Skeletal muscle tissue (tissue), 3 donors: ENCODE measurements at regions not wholly inside any gene's neighbourhood (a gene's known extent, or its start where the extent isn't known, plus 50 kb on each side); places are given as distances from the start of the nearest gene placed in this dataset.

Experiments
- H3K27ac ChIP-seq: one replicate; pipeline ENCODE4 v1.7.0; 2013; ENCODE audit warnings: mild to moderate bottlenecking, low read depth, low read length, inconsistent platforms
- H3K27me3 ChIP-seq, 3 donors: one replicate each; pipeline ENCODE4 v1.7.0; 2013; ENCODE audit warnings: low read length in 3 of 3; ENCODE audit not compliant: control insufficient read depth in 3 of 3, insufficient read depth in 3 of 3
- H3K36me3 ChIP-seq, 3 donors: one replicate each; pipeline ENCODE4 v1.7.0; 2013; ENCODE audit warnings: low read length in 3 of 3; ENCODE audit not compliant: control insufficient read depth in 3 of 3, insufficient read depth in 3 of 3
- H3K4me1 ChIP-seq, 3 donors: one replicate each; pipeline ENCODE4 v1.7.0; 2013; ENCODE audit warnings: low read length in 3 of 3, mild to moderate bottlenecking in 3 of 3; ENCODE audit not compliant: control insufficient read depth in 3 of 3, insufficient read depth in 3 of 3
- H3K4me3 ChIP-seq, 3 donors: one replicate each; pipeline ENCODE4 v1.7.0; 2013; ENCODE audit warnings: low read length in 3 of 3
- H3K9ac ChIP-seq, 3 donors: one replicate each; pipeline ENCODE4 v1.7.0; 2013; ENCODE audit warnings: low read length in 3 of 3, mild to moderate bottlenecking in 3 of 3, moderate library complexity in 2 of 3, low read depth in 1 of 3
- H3K9me3 ChIP-seq, 3 donors: one replicate each; pipeline ENCODE4 v1.7.0; 2013; ENCODE audit warnings: low read length in 3 of 3; ENCODE audit not compliant: control insufficient read depth in 3 of 3
- donor health status: Osteomylitis.

GRCh38 chr10:90418869-90419652 is 438.8 kb downstream of the HTR7 start:
- H3K4me3 ChIP-seq, result no peak overlapping the region
- no peaks in the 10 kb centered on the region for H3K9me3 ChIP-seq
- H3K36me3 ChIP-seq, result no peaks in the 10 kb centered on the region
- no peak overlapping the region for H3K9ac ChIP-seq
- no peaks in the 10 kb centered on the region for H3K4me1 ChIP-seq
- H3K27me3 ChIP-seq, result no peaks in the 10 kb centered on the region
- no peak overlapping the region for H3K27ac ChIP-seq

GRCh38 chr10:90420637-90421318 is 437.1 kb downstream of the HTR7 start:
- Histone ChIP-seq H3K9ac (no peak overlapping the region), H3K4me1 (no peaks in the 10 kb centered on the region), H3K36me3 (no peaks in the 10 kb centered on the region), H3K27ac (no peak overlapping the region), H3K9me3 (no peaks in the 10 kb centered on the region), H3K4me3 (no peak overlapping the region), H3K27me3 (no peaks in the 10 kb centered on the region)

- H3K27ac ChIP-seq, result no peak overlapping the region
- no peak overlapping the region for H3K9ac ChIP-seq
- H3K9me3 ChIP-seq, result no peaks in the 10 kb centered on the region
- no peaks in the 10 kb centered on the region for H3K36me3 ChIP-seq
- H3K27me3 ChIP-seq, result no peaks in the 10 kb centered on the region
- H3K4me3 ChIP-seq, result no peak overlapping the region
- H3K4me1 ChIP-seq, result no peaks in the 10 kb centered on the region
Observed at GRCh38 chr10:90421874-90422273, 436.0 kb downstream of the HTR7 start.

GRCh38 chr10:90424730-90425129 is 433.1 kb downstream of the HTR7 start:
- no peaks in the 10 kb centered on the region for H3K27me3 ChIP-seq
- H3K4me3 ChIP-seq, result no peak overlapping the region
- no peaks in the 10 kb centered on the region for H3K4me1 ChIP-seq
- no peaks in the 10 kb centered on the region for H3K36me3 ChIP-seq
- H3K9me3 ChIP-seq, result no peaks in the 10 kb centered on the region
- H3K27ac ChIP-seq, result no peak overlapping the region
- H3K9ac ChIP-seq, result no peak overlapping the region

GRCh38 chr10:90430186-90430585 is 427.7 kb downstream of the HTR7 start:
- Histone ChIP-seq H3K27me3 (no peaks in the 10 kb centered on the region), H3K36me3 (no peaks in the 10 kb centered on the region), H3K9ac (no peak overlapping the region), H3K4me3 (no peak overlapping the region), H3K27ac (no peak overlapping the region), H3K9me3 (peaks cover 0 to 2% (median 0%) of the 10 kb centered on the region in 3 donors), H3K4me1 (no peaks in the 10 kb centered on the region)

GRCh38 chr10:90432866-90433265 is 425.0 kb downstream of the HTR7 start:
- Histone ChIP-seq H3K4me1 (no peaks in the 10 kb centered on the region), H3K36me3 (no peaks in the 10 kb centered on the region), H3K9ac (no peak overlapping the region), H3K27ac (no peak overlapping the region), H3K9me3 (peaks cover 0 to 2% (median 0%) of the 10 kb centered on the region in 3 donors), H3K27me3 (no peaks in the 10 kb centered on the region), H3K4me3 (no peak overlapping the region)

- no peak overlapping the region for H3K9ac ChIP-seq
- H3K4me3 ChIP-seq, result no peak overlapping the region
- no peak overlapping the region for H3K27ac ChIP-seq
Observed at GRCh38 chr10:90435296-90435695, 422.5 kb downstream of the HTR7 start.

GRCh38 chr10:90437452-90437851 is 420.4 kb downstream of the HTR7 start:
- Histone ChIP-seq H3K36me3 (no peaks in the 10 kb centered on the region), H3K9me3 (peaks cover 4 to 6% (median 6%) of the 10 kb centered on the region in 3 donors), H3K27me3 (no peaks in the 10 kb centered on the region), H3K4me3 (no peak overlapping the region), H3K9ac (no peak overlapping the region), H3K27ac (no peak overlapping the region), H3K4me1 (no peaks in the 10 kb centered on the region)

More at GRCh38 chr10:90435296-90435695, 422.5 kb downstream of the HTR7 start:
- no peaks in the 10 kb centered on the region for H3K27me3 ChIP-seq
- H3K4me1 ChIP-seq, result no peaks in the 10 kb centered on the region
- peaks cover 0 to 2% (median 0%) of the 10 kb centered on the region in 3 donors for H3K9me3 ChIP-seq
- no peaks in the 10 kb centered on the region for H3K36me3 ChIP-seq

GRCh38 chr10:90440870-90441269 is 417.0 kb downstream of the HTR7 start:
- no peak overlapping the region for H3K4me3 ChIP-seq
- peaks cover 4 to 6% (median 6%) of the 10 kb centered on the region in 3 donors for H3K9me3 ChIP-seq
- H3K36me3 ChIP-seq, result no peaks in the 10 kb centered on the region
- H3K4me1 ChIP-seq, result no peaks in the 10 kb centered on the region
- H3K9ac ChIP-seq, result no peak overlapping the region
- H3K27me3 ChIP-seq, result no peaks in the 10 kb centered on the region
- no peak overlapping the region for H3K27ac ChIP-seq

GRCh38 chr10:90443342-90443741 is 414.5 kb downstream of the HTR7 start:
- H3K27me3 ChIP-seq, result no peaks in the 10 kb centered on the region

More at GRCh38 chr10:90443342-90443741, 414.5 kb downstream of the HTR7 start:
- Histone ChIP-seq H3K27ac (no peak overlapping the region), H3K4me1 (no peaks in the 10 kb centered on the region), H3K36me3 (no peaks in the 10 kb centered on the region), H3K4me3 (no peak overlapping the region), H3K9me3 (peaks cover 4 to 9% (median 6%) of the 10 kb centered on the region in 3 donors), H3K9ac (no peak overlapping the region)
